ENCODE measurements at regions not wholly inside any gene's neighbourhood (a gene's known extent, or its start where the extent isn't known, plus 50 kb on each side); places are given as distances from the start of the nearest gene placed in this dataset.
"Not testable (repeated sequence)": the region's sequence is repeated elsewhere in the genome, so short reads cannot be mapped to it uniquely, and the experiment has no call there.

GRCh38 chr2:84204995-84205394 lies 254.1 kb downstream of the SUCLG1 start:
- H3K4me1 Mint-ChIP-seq = no peaks in the 10 kb centered on the region
- no peak overlapping the region for H3K4me3 Mint-ChIP-seq
- H3K27me3 Mint-ChIP-seq = peaks cover 8% of the 10 kb centered on the region
- no peak for ATAC-seq
- H3K27ac Mint-ChIP-seq = no peak overlapping the region
- H3K9me3 Mint-ChIP-seq = no peaks in the 10 kb centered on the region
- no peak for DNase-seq

GRCh38 chr2:84202166-84202565 lies 256.9 kb downstream of the SUCLG1 start:
- H3K4me1 Mint-ChIP-seq = no peaks in the 10 kb centered on the region
- no peak overlapping the region for H3K4me3 Mint-ChIP-seq
- no peaks in the 10 kb centered on the region for H3K9me3 Mint-ChIP-seq
- no peak for DNase-seq
- H3K27me3 Mint-ChIP-seq = peaks cover 8% of the 10 kb centered on the region
- no peak overlapping the region for H3K27ac Mint-ChIP-seq
- ATAC-seq = no peak

GRCh38 chr2:84201158-84201557 lies 257.9 kb downstream of the SUCLG1 start:
- H3K4me3 Mint-ChIP-seq = no peak overlapping the region
- no peaks in the 10 kb centered on the region for H3K9me3 Mint-ChIP-seq
- H3K27me3 Mint-ChIP-seq = peaks cover 8% of the 10 kb centered on the region
- H3K4me1 Mint-ChIP-seq = no peaks in the 10 kb centered on the region
- ATAC-seq (no peak), DNase-seq (no peak)
- no peak overlapping the region for H3K27ac Mint-ChIP-seq

- DNase-seq (no peak), ATAC-seq (no peak)
- no peaks in the 10 kb centered on the region for H3K9me3 Mint-ChIP-seq
- H3K27ac Mint-ChIP-seq = no peak overlapping the region
- no peaks in the 10 kb centered on the region for H3K27me3 Mint-ChIP-seq
- no peaks in the 10 kb centered on the region for H3K4me1 Mint-ChIP-seq
- no peak overlapping the region for H3K4me3 Mint-ChIP-seq
Measured at GRCh38 chr2:84197901-84198300, 261.2 kb downstream of the SUCLG1 start.

GRCh38 chr2:84194949-84195644 lies 264.0 kb downstream of the SUCLG1 start:
- Mint-ChIP-seq H3K27ac (no peak overlapping the region), H3K27me3 (no peaks in the 10 kb centered on the region), H3K9me3 (no peaks in the 10 kb centered on the region), H3K4me1 (no peaks in the 10 kb centered on the region), H3K4me3 (no peak overlapping the region)
- no peak for ATAC-seq
- no peak for DNase-seq

- ATAC-seq (no peak), DNase-seq (no peak)
- Mint-ChIP-seq H3K27ac (no peak overlapping the region), H3K9me3 (no peaks in the 10 kb centered on the region), H3K4me3 (no peak overlapping the region), H3K4me1 (no peaks in the 10 kb centered on the region), H3K27me3 (no peaks in the 10 kb centered on the region)
Measured at GRCh38 chr2:84194181-84194580, 264.9 kb downstream of the SUCLG1 start.

GRCh38 chr2:84187258-84187657 lies 271.8 kb downstream of the SUCLG1 start:
- H3K4me3 Mint-ChIP-seq = no peak overlapping the region
- no peak for DNase-seq
- no peak overlapping the region for H3K27ac Mint-ChIP-seq
- ATAC-seq = no peak
- no peaks in the 10 kb centered on the region for H3K4me1 Mint-ChIP-seq
- peaks cover 8% of the 10 kb centered on the region for H3K27me3 Mint-ChIP-seq
- H3K9me3 Mint-ChIP-seq = no peaks in the 10 kb centered on the region

- ATAC-seq (no peak), DNase-seq (no peak)
- H3K4me1 Mint-ChIP-seq = no peaks in the 10 kb centered on the region
- no peak overlapping the region for H3K4me3 Mint-ChIP-seq
- H3K9me3 Mint-ChIP-seq = no peaks in the 10 kb centered on the region
- H3K27ac Mint-ChIP-seq = no peak overlapping the region
- peaks cover under 1% of the 10 kb centered on the region for H3K27me3 Mint-ChIP-seq
Measured at GRCh38 chr2:84181927-84182326, 277.2 kb downstream of the SUCLG1 start.

GRCh38 chr2:84177733-84178132 lies 281.3 kb downstream of the SUCLG1 start:
- no peak for ATAC-seq
- H3K27me3 Mint-ChIP-seq = no peaks in the 10 kb centered on the region
- H3K4me1 Mint-ChIP-seq = no peaks in the 10 kb centered on the region
- no peak overlapping the region for H3K4me3 Mint-ChIP-seq
- H3K27ac Mint-ChIP-seq = no peak overlapping the region
- no peak for DNase-seq
- H3K9me3 Mint-ChIP-seq = no peaks in the 10 kb centered on the region

- no peaks in the 10 kb centered on the region for H3K27me3 Mint-ChIP-seq
- ATAC-seq = no peak
- DNase-seq = no peak
- H3K4me3 Mint-ChIP-seq = no peak overlapping the region
- H3K27ac Mint-ChIP-seq = no peak overlapping the region
- H3K4me1 Mint-ChIP-seq = no peaks in the 10 kb centered on the region
- no peaks in the 10 kb centered on the region for H3K9me3 Mint-ChIP-seq
Measured at GRCh38 chr2:84175970-84176369, 283.1 kb downstream of the SUCLG1 start.

- ATAC-seq = no peak
- no peaks in the 10 kb centered on the region for H3K9me3 Mint-ChIP-seq
- H3K27me3 Mint-ChIP-seq = no peaks in the 10 kb centered on the region
- no peaks in the 10 kb centered on the region for H3K4me1 Mint-ChIP-seq
- H3K27ac Mint-ChIP-seq = no peak overlapping the region
- DNase-seq = no peak
- H3K4me3 Mint-ChIP-seq = no peak overlapping the region
Measured at GRCh38 chr2:84175340-84175739, 283.7 kb downstream of the SUCLG1 start.

- Mint-ChIP-seq H3K9me3 (no peaks in the 10 kb centered on the region), H3K27me3 (no peaks in the 10 kb centered on the region), H3K27ac (no peak overlapping the region), H3K4me1 (no peaks in the 10 kb centered on the region), H3K4me3 (no peak overlapping the region)
- DNase-seq (no peak), ATAC-seq (no peak)
Measured at GRCh38 chr2:84173041-84173440, 286.0 kb downstream of the SUCLG1 start.

- Mint-ChIP-seq H3K4me1 (no peaks in the 10 kb centered on the region), H3K27ac (no peak overlapping the region)
Measured at GRCh38 chr2:84170979-84171378, 288.1 kb downstream of the SUCLG1 start.

GRCh38 chr2:84169871-84170270 lies 289.2 kb downstream of the SUCLG1 start:
- DNase-seq (no peak), ATAC-seq (no peak)
- Mint-ChIP-seq H3K27me3 (no peaks in the 10 kb centered on the region), H3K4me1 (no peaks in the 10 kb centered on the region), H3K9me3 (no peaks in the 10 kb centered on the region), H3K4me3 (no peak overlapping the region), H3K27ac (no peak overlapping the region)

More at GRCh38 chr2:84170979-84171378, 288.1 kb downstream of the SUCLG1 start:
- ATAC-seq (no peak), DNase-seq (no peak)
- H3K4me3 Mint-ChIP-seq = no peak overlapping the region
- no peaks in the 10 kb centered on the region for H3K27me3 Mint-ChIP-seq
- H3K9me3 Mint-ChIP-seq = no peaks in the 10 kb centered on the region

GRCh38 chr2:84168552-84168951 lies 290.5 kb downstream of the SUCLG1 start:
- not testable (repeated sequence) for ATAC-seq, H3K9me3 Mint-ChIP-seq, H3K4me3 Mint-ChIP-seq, H3K27me3 Mint-ChIP-seq, H3K4me1 Mint-ChIP-seq, DNase-seq, H3K27ac Mint-ChIP-seq

- H3K4me3 Mint-ChIP-seq = no peak overlapping the region
- H3K27ac Mint-ChIP-seq = no peak overlapping the region
- DNase-seq (no peak), ATAC-seq (no peak)
- H3K4me1 Mint-ChIP-seq = no peaks in the 10 kb centered on the region
- H3K9me3 Mint-ChIP-seq = peaks cover 0 to 5% of the 10 kb centered on the region in 2 donors
- H3K27me3 Mint-ChIP-seq = peaks cover 23% of the 10 kb centered on the region
Measured at GRCh38 chr2:84165256-84165655, 293.8 kb downstream of the SUCLG1 start.

GRCh38 chr2:84160453-84160852 lies 298.6 kb downstream of the SUCLG1 start:
- DNase-seq (no peak), ATAC-seq (no peak)
- Mint-ChIP-seq H3K27me3 (peaks cover 26% of the 10 kb centered on the region), H3K27ac (no peak overlapping the region), H3K9me3 (peaks cover 0 to 7% of the 10 kb centered on the region in 2 donors), H3K4me1 (no peaks in the 10 kb centered on the region), H3K4me3 (no peak overlapping the region)

Data from stimulated activated naive CD8-positive, alpha-beta T cell treated with anti-CD3 and anti-CD28 coated beads, Interleukin-15, amount 100 ng/mL, for 72 hours (primary cell).